GM12892 (cell line): ENCODE measurements at regions not wholly inside any gene's neighbourhood (a gene's known extent, or its start where the extent isn't known, plus 50 kb on each side); places are given as distances from the start of the nearest gene placed in this dataset.

Experiments
- POLR2A ChIP-seq: IDR thresholded peaks from 2 replicates; pipeline ENCODE4 v1.6.1; 2011; ENCODE audit warnings: low read depth, low read length, control low read depth
- POLR2AphosphoS5 ChIP-seq: IDR thresholded peaks from 2 replicates; pipeline ENCODE4 v1.6.1; 2011; ENCODE audit warnings: low read depth, low read length, control low read depth

- TF ChIP-seq POLR2AphosphoS5 (no peak), POLR2A (no peak)
Observed at GRCh38 chr20:51938559-51939258, 136.4 kb upstream of the SALL4 start.
